ENCODE measurements at regions not wholly inside any gene's neighbourhood (a gene's known extent, or its start where the extent isn't known, plus 50 kb on each side); places are given as distances from the start of the nearest gene placed in this dataset.

DNA sequence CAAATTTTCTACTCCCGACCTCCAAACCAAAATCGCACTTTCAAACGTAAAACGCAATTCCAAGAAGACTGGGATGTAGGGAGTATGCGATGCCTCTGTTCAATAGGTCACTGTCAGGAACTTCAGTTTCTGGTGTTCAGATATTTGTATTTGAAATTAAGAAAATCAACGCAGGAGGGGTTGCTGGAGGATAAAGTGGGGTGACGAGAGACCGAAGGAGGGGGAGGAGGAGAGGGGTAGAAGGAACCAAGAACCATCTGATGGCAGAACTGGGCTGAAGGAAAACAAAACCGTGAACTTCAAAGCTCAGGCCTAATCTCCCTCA, 293.8 kb upstream of the NFE2L3 start:
- TF ChIP-seq, protein P1, sequence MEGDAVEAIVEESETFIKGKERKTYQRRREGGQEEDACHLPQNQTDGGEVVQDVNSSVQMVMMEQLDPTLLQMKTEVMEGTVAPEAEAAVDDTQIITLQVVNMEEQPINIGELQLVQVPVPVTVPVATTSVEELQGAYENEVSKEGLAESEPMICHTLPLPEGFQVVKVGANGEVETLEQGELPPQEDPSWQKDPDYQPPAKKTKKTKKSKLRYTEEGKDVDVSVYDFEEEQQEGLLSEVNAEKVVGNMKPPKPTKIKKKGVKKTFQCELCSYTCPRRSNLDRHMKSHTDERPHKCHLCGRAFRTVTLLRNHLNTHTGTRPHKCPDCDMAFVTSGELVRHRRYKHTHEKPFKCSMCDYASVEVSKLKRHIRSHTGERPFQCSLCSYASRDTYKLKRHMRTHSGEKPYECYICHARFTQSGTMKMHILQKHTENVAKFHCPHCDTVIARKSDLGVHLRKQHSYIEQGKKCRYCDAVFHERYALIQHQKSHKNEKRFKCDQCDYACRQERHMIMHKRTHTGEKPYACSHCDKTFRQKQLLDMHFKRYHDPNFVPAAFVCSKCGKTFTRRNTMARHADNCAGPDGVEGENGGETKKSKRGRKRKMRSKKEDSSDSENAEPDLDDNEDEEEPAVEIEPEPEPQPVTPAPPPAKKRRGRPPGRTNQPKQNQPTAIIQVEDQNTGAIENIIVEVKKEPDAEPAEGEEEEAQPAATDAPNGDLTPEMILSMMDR (conservative IDR thresholded peaks at IDR 0.05), result no peak
- no peak for TF ChIP-seq EZH2 (IDR thresholded peaks at IDR 0.05; ENCODE audit: low read depth)
